ENCODE measurements at regions not wholly inside any gene's neighbourhood (a gene's known extent, or its start where the extent isn't known, plus 50 kb on each side); places are given as distances from the start of the nearest gene placed in this dataset.

- H3K4me3 ChIP-seq (ENCODE audit: low read depth, low read length), result no peak overlapping the region
Observed at GRCh38 chr19:30169196-30169900, 202.8 kb upstream of the ZNF536 start.

DNA sequence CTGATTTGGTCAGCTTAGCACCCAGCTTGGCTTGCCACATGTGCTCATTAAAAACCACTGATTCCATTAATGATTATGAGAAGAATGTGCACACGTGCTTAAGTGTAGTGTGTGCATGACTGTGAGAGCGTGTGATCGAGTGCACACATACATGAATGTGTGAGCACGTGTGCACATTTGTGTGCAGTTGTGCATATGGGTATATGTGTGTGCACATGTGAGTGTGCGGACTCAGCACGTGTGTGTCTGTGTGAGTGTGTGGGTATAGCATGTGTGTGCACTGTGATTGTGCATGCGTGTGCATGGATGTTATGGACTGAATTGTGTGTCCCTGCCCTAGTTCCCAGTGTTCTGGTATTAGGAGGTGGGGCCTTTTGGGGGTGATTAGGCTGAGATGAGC lies 202.1 kb upstream of the ZNF536 start:
- H3K4me3 ChIP-seq (ENCODE audit: low read depth, low read length), result no peak overlapping the region

DNA sequence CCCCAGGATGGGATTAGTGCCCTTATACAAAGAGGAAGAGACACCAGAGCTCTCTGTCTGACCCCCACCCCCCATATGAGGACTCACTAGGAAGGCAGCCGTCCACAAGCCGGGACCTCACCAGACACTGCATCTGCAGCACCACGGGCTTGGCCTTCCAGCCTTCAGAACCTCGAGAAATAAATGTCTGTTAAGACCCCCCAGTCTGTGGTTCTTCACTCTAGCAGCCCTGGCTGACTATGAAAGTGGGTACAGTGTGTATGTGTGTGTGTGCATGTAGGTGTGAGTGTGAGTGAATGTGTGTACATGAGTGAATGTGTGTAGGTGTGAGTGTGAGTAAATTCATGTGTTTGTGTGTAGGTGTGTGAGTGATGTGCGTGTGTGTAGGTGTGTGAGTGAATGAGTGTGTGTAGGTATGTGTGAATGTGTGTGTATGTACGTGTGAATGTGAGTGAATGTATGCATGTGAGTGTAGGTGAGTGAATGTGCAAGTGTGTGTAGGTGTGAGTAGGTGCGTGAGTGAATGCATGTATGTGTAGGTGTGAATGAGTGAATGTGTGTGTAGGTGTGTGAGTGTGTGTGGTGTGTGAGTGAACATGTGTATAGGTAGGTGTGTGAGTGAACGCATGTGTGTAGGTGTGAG lies 201.6 kb upstream of the ZNF536 start:
- H3K4me3 ChIP-seq (ENCODE audit: low read depth, low read length), result no peak overlapping the region

DNA sequence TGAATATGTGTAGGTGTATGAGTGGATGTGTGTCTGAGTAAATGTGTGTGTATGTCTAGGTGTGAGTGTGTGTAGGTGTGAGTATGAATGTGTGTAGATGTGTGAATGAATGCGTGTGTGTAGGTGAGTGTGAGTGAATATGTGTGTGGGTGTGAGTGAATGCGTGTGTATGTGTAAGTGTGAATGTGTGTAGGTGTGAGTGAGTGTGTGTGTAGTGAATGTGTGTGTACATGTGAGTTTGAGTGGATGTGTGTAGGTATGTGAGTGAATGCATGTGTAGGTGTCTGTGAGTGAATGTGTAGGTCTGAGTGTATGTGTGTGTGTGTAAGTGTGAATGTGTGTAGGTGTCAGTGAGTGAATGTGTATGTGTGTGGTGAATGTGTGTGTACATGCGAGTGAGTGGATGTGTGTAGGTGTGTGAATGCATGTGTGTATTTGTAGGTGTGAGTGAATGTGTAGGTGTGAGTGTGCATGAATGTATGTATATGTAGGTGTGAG lies 201.0 kb upstream of the ZNF536 start:
- no peak overlapping the region for H3K4me3 ChIP-seq (ENCODE audit: low read depth, low read length)

DNA sequence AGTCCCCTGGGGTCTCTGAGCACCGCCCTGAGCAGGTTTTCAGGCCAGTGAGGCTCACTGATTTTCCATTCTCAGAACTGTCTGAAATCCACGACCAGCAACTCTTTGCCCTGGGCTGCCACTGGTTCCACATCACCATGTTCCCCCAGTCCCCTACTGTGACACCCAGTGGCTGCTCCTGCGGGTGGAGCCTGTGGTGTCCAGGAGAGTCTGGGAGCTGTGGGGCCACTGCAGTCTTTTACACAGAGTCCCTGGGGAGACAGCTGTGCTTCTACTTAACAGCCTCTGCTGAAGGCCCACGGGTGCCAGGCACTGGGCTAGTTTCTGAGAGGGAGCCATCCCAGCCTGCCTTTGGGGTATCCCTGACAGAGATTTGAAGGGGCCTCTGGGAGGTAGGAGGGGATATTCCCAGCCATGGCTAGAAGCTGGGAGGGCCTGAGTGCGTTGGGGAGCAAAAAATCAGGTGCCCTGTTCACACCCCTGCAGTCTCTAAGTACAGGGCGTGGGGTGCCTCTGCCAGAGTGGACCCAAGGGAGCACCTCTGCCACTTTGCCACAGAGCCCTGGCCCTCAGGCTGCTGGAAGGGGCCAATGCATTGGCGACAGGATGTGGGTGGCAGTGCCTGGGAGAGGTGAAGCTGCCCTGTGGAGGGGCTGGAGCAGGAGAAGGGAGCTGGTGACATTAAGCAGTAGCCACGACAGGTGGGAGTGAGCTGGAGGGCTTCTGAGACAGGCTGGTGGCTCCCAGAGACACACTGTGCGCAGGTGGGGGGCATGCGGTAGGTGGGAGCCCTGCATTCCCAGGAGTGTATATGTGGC lies 200.2 kb upstream of the ZNF536 start:
- no peak overlapping the region for H3K4me3 ChIP-seq (ENCODE audit: low read depth, low read length)

- H3K4me3 ChIP-seq (ENCODE audit: low read depth, low read length), result no peak overlapping the region
Observed at GRCh38 chr19:30172613-30173242, 199.5 kb upstream of the ZNF536 start.

DNA sequence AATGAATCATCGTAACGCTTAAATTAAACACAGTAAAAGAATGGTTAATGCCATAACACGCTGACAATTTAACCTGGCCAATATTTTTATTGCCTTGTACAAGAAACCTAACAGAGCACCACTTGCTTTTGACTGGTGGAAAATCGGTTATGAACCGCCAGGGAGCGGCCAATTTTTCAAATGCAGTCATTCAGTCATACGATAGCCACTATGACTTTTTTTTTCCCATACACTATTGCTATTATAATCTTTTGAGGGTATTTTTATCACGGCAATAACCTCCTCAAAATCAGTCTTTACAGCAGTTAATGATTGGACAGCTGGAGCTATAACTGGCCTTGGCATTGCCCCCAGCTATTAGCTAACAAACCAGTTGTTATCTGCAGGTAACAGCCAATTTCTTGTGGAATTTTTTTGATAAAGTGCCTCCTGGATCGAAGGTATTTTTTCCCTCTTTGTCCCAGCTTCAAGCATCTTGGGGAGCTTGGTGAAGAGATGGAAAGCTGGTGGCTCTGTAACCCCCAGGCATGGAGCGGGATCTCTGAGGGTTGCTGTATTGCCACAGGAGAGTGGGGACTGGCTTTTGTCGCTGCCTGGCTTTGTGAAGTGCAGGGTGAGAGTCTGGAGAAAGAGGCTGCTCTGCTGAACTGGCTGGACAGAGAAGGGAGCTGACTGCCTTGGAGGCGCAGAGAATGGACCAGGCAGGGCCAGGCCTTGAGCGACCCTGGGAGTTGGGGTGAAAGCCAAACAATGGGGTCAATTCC lies 198.4 kb upstream of the ZNF536 start:
- no peak overlapping the region for H3K4me3 ChIP-seq (ENCODE audit: low read depth, low read length)

GRCh38 chr19:30174357-30174645 lies 197.9 kb upstream of the ZNF536 start:
- no peak overlapping the region for H3K4me3 ChIP-seq (ENCODE audit: low read depth, low read length)

GRCh38 chr19:30174791-30175190 lies 197.4 kb upstream of the ZNF536 start:
- H3K4me3 ChIP-seq (ENCODE audit: low read depth, low read length), result no peak overlapping the region

DNA sequence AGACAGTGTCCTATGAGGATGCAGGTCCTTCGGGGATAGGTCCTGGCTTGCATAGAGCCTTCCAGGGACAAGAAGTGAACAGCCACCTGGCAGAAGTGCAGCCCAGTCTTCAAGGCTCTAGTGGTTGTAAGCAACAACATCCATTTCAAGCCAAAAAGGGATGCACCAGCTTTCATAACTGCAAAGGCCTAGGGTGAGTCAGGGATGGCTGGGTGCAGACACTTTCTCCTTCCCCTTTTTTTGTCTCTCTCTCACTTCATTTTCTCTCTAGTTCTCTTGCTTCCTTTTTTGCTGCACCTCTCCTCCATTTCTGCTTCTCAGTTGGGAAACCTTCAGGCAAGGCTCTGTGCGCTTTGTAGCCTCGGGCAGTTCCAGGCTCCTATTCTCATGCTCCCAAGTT lies 196.2 kb upstream of the ZNF536 start:
- H3K4me3 ChIP-seq (ENCODE audit: low read depth, low read length), result no peak overlapping the region

DNA sequence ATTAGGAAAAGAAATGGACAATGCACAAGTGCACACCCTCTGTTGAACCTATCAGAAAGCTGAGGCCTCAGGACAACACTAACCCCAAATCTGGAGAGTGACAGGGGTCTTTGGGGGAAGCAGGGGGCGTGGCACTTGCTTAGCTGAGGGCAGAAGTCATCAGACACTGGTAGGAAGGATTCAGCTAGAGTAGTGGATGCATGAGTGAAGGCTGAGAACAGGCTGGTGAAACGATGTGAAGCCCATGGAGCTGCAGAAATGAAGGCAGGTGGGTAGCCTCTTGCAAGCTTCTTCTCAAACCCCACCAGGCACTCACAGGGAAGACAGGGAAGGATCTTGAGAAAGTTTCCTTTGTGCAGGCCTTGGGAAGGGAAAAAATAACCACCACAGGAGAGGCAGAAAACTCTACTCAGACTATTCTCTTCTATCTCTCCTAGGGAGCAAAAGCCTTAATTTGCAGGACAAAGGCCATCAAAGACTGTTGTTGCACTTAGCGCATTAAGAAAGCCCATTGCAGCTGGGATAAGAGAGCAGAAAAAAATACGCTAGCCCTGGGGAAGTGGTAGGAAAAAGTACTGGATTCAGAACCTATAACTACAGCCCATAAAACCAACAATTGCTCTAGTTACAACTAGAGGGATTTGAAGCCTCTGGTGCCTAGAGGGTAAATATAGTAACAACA lies 193.3 kb upstream of the ZNF536 start:
- no peak overlapping the region for H3K4me3 ChIP-seq (ENCODE audit: low read depth, low read length)

GRCh38 chr19:30180691-30181090 lies 191.5 kb upstream of the ZNF536 start:
- H3K4me3 ChIP-seq (ENCODE audit: low read depth, low read length), result no peak overlapping the region

- H3K4me3 ChIP-seq (ENCODE audit: low read depth, low read length), result no peak overlapping the region
Observed at GRCh38 chr19:30183807-30184490, 188.2 kb upstream of the ZNF536 start.

GRCh38 chr19:30202060-30202600 lies 170.1 kb upstream of the ZNF536 start:
- no peak overlapping the region for H3K4me3 ChIP-seq (ENCODE audit: low read depth, low read length)

- H3K4me3 ChIP-seq (ENCODE audit: low read depth, low read length), result no peak overlapping the region
Observed at GRCh38 chr19:30204721-30205120, 167.5 kb upstream of the ZNF536 start.

DNA sequence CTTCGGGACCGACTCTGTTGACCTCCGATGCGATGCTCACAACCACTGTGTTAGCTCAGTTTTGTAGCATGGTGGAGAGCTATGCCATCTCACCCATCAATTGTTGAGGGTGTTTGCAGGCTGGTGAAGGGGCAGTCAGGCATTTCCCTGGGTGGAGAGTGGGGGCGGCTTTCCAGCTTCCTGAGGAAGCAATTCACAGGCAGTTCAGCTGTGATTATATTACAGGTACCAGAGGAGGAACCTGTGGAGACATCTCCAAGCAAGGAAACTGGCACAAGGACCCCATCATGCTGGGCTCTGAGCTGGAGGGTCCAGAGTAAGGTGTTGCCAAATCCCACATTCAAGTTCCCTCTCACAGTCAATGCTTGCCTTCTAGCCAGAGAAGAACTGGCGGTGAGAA lies 166.0 kb upstream of the ZNF536 start:
- H3K4me3 ChIP-seq (ENCODE audit: low read depth, low read length), result no peak overlapping the region

- H3K4me3 ChIP-seq (ENCODE audit: low read depth, low read length), result no peak overlapping the region
Observed at GRCh38 chr19:30207357-30207756, 164.8 kb upstream of the ZNF536 start.

- no peak overlapping the region for H3K4me3 ChIP-seq (ENCODE audit: low read depth, low read length)
Observed at GRCh38 chr19:30208436-30209060, 163.6 kb upstream of the ZNF536 start.
